GM18519 (cell line): ENCODE measurements at regions not wholly inside any gene's neighbourhood (a gene's known extent, or its start where the extent isn't known, plus 50 kb on each side); places are given as distances from the start of the nearest gene placed in this dataset.

ENCODE experiments used
- ATAC-seq: cut with Tn5 transposase; IDR thresholded peaks from one replicate; pipeline ENCODE4 v1.9.1; 2021; ENCODE audit warnings: mild to moderate bottlenecking, moderate library complexity; ENCODE audit not compliant: unreplicated experiment, low FRiP score

DNA sequence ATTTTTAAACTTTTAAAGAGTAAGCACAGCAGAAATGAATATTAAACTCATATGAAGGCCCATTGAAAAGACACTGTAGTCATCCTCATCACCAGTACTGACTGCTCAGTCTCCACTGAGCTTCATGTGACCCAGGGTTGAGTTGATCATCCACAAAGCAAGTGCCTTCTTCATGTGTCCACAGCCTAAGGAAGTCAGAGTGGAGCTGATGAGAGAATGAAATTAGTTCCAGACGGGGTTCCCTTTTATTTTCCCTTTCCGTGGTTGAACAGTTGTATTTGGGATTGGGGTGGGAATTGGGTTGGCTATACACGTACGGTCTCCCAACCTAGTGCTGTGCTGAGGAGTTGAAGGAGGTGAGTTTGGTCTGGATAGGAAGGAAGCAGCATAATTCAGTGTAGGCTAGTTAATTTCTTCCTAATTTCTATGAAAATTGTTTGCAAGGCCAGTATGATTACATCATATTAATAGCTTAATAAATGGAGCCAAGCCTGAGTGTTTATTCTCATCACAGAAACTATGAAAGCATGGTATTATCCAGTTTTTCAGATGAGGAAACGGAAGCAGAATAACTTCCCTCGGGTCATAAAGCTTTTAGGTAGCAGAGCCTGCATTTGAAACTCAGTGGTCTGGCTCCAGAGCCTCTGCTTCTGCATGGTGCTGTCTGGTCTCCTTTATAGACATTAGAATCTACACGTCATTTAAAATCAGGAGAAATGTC lies 103.9 kb upstream of the DMRT1 start:
- no peak for ATAC-seq

DNA sequence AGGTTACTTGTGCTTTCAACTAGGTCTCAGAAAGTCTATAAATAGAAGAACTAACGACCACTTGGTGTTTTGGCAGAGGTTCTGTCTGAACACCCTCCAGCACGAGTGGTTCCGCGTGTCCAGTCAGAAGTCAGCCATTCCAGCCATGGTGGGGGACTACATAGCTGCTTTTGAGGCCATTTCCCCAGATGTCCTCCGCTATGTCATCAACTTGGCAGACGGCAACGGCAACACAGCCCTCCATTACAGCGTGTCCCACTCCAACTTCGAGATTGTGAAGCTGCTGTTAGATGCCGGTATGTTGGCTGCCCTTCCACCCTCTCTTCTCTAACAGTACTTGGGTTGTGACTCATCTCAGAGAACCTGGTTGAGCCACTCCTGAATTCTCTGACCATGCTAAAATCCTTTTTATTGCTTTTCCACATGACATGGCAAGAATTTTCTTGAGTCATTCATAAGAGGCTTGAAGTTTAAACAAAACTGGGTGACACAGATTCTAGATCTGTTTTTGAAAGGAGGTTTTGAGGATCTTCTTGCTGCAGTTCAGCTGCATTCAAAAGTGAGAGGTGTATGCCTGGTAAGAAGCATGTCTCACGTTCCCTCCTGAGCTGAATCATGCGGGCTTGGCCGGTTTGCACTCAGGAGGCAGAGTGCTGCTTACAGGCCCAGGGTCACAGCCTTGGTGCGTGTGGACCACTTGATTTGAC lies 103.1 kb upstream of the DMRT1 start:
- ATAC-seq, result no peak

DNA sequence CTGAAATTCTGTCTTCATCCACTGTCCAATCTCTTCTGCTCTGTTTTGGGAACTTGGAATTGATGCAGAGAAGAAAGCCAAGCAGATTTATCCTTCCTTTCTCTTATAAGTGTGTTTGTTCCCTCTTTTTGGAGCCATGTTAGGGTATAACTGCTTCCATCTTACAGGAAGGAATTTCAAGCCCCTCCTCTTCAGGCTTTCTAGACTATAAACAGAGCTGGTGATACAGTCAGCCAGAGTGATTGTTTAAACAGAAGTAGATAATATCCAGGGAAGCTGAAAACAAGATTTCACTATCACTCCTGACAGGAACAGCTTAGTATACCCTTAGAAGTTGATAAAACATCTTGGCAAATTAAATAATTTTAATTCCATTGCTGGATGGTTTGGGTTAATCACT lies 102.1 kb upstream of the DMRT1 start:
- ATAC-seq, result no peak

DNA sequence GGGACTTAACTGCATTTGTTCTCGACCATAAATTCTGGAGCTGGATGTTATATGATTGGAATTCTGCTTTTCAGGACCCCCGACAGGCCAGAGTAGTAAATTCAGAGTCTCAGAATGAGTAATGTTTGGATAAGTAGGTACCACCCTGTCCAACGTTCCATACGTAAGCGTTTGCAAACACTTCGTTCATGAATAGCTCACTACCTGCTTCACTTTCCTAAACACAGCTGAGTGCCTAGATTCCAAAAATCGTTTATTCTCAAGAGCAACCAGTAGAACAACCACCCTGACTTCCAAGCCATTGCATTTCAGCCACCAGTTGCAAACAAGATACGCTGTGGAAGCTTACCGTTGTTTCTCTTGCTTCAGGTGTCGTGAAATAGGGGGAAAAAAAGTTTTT lies 101.3 kb upstream of the DMRT1 start:
- ATAC-seq, result no peak

DNA sequence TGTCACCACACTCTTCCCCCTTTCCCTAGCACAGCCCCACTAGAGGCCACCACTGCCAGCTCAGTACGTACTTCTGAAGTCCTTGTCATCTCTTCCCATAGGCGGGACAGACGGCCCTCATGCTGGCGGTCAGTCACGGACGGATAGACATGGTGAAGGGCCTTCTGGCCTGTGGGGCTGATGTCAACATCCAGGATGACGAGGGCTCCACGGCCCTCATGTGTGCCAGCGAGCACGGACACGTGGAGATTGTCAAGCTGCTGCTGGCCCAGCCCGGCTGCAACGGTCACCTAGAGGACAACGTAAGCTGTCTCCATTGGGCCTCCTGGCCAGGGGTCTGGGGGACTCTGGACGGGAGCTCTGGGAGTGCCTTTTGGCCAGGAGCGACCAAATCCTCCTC lies 99.4 kb upstream of the DMRT1 start:
- ATAC-seq, result no peak

DNA sequence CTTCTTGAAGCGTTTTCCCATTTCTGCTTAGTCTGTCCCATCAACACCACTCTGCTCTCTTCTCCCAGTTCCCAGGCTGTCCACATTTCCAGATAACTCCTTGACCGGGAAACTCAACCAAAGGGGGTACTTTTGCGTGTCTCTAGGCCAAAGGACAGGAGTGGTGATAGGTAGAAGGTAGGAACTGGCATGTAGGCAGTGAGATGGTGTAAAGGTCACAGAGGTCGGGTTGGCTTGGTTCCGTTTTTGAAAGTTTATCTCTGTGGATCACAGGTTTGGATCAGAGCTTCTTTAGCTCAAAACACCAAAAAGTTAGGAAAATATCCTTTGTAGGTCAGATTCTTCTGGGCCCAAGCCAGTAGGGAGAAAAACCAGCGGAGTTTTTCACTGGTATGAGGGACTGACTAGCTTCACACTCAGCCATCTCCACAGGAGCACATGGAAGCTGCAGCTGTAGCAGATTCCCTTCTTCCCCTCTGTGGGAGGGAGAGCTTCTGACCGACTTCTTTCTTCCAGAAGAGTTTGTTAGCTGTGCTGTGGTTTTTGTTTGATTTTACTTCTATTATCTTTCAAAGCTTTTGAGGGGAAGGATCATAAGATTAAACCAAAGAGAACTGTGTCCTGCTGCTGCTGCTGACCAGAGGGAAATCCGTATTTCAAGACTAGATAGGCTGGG lies 98.4 kb upstream of the DMRT1 start:
- no peak for ATAC-seq

DNA sequence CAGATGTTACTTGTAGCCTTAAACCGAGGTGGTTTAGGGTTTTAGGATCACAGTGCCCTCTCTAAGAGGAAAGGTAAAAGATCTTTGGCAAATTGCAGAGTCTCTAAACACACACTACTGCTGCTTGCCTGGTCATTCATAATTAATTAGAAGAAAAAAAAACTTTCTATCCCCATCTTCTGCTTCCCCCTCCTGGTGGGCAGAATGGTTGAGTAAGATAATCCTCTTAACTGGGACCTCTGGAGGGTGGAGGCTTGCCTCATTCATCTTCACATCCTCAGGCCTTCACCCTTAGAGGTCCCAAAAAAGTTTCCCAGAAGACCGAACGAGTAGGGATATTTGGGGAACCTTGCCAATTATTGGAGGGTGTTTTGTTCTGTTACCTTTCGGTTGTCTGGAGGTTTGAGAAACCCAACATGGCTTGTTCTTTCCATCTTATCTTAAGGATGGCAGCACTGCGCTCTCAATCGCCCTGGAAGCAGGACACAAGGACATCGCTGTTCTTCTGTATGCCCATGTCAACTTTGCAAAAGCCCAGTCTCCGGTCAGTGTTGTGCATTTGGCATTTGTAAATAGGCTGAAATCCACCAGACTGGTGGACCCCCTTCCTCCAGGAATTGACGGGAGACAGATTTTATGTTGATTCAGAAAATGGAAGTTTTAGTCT lies 97.3 kb upstream of the DMRT1 start:
- ATAC-seq, result no peak

DNA sequence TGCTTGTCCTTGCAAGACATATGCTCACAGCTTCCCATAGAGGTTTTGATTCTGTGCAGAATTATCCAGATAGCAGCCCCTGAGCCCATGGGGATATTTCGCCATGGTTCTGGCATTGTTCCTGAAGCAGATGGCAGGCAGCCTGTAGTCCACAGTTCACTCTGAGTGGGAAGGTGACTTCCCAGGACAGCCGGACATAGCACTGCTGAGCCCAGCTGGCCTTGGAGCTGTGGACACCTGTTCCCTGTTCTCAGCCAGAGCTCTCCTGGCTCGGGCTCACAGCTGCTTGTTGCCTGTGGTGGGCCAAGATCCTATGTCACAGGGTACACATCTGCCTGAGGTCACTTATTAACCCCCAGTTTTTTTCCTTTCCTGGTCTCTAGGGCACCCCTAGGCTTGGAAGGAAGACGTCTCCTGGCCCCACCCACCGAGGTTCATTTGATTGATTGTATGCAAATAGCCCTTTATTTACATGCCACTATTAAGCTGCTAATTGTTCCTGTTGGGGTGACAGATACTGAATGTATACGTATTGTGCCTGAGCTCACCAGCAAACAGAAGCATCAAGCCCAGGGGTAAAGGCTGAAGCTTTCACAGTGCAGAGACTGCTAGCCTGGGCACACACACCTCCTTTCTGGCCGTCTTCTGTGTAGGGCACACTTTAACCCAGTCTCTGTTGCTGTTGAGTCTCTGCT lies 96.6 kb upstream of the DMRT1 start:
- no peak for ATAC-seq

DNA sequence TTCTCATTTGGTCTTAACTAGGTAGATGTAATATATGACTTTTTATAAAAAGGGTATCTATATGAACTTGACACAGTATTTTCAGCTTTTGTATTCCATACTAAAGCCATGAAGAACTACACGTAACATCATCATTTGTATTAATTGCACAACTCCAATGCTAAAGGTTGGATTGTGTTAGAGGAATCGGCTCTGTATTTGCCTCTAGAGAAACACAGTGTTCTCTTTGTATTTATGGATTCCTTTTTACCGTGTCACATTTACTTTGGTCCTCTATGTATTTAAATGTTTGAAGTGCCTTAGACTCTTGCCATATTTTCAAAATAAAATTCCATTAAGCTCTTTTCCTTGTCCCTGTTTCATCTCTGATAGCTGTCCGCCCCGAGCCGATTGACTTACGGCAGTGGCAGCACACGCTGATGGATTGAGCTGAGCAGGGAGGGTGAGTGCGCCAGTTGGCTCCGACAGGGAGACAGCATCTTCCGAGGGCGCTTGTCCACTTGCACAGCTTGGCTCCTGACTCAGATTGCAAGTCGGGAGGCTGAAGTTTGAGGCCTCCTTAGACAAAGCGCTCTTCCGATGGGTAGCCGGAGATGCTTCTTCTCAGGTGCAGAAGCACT lies 95.6 kb upstream of the DMRT1 start:
- no peak for ATAC-seq

DNA sequence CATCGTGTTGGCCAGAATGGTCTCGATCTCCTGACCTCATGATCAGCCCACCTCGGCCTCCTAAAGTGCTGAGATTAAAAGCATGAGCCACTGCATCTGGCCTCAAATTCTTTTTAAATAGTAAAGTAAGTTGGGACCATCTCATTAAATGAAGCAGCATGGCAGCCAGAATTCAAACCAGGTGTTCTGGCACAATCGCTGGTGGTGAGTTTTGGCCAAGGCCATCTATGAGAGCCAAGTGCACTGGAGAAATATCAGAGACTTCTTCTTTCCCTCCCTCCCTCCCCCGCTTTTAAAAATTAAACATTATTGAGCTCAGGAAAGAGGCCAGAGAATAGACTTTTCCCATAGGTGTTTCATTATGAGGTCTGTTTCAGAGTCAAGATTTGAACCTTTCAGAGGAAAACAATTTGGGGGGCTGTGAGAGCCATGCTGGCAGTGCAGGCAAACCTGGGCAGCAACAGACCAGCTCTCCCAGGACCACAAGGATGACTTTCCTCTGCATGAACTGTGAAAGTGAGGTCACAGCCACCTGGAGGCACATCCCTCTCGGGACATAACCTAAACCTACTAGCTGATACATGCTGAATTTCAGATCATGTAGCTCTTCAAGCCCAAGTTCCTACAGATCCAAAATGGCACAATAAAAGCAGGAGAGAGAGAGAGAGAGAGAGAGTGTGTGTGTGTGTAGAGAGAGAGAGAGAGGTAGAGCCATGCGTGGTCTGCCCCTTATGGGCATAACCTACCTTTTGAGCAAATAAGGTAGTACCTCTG lies 94.6 kb upstream of the DMRT1 start:
- no peak for ATAC-seq

DNA sequence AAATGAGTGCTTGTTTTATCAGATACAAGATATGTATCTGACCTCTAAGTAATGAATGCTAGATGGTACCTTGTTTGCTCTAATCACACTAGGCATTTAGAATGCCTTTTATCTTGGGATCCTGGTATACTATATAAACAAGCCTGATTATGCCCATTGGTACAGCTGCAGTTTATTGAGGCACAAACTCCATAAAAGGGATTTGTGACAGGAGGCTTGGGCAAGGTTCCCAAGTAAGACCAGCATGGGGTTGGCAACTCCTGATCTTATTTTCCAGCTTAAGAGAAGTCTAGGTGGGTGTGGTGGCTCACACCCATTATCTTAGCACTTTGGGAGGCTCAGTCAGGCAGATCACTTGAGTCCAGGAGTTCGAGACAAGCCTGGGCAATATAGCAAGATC lies 93.9 kb upstream of the DMRT1 start:
- no peak for ATAC-seq

DNA sequence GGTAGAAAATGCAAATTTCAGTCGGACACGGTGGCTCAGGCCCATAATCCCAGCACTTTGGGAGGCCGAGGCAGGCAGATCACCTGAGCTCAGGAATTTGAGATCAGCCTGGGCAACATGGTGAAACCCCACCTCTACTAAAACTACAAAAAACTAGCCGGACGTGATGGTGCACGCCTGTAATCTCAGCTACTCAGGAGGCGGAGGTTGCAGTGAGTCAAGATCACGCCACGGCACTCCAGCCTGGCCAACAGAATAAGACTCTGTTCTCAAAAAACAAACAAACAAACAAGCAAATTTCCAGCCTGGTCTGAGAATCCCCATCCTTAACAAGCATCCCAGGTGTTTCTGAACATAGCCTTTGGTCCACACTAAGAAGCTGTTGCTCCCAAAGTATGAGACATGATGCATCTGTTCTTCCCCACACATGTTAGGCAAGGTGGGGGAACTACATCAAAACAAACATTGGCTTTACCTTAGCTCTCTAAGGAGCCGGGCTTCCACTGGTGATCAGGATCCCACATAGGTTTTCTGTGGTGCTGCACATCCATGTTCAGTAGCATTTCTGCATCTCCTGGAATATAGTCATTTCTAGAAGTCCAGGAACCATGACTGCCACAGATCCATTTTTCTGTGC lies 92.5 kb upstream of the DMRT1 start:
- ATAC-seq, result no peak

DNA sequence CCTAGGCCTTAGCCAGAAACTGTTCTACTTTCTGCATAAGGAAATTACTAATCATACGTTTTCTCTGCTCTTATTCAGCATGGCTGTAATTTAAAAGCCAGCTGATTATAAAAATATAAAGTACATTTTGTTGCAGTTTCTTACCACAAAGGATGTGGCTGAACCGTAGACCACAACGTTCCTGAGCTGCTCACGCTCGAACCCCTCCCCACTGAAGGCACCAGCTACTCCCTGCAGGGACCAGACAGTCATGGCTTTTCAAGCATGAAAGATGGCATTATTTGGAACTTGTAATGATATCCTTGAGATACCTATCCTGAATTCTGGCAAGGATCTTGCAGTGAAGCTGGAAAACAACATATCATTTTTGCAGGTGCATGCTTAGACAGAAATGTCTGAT lies 91.8 kb upstream of the DMRT1 start:
- no peak for ATAC-seq

DNA sequence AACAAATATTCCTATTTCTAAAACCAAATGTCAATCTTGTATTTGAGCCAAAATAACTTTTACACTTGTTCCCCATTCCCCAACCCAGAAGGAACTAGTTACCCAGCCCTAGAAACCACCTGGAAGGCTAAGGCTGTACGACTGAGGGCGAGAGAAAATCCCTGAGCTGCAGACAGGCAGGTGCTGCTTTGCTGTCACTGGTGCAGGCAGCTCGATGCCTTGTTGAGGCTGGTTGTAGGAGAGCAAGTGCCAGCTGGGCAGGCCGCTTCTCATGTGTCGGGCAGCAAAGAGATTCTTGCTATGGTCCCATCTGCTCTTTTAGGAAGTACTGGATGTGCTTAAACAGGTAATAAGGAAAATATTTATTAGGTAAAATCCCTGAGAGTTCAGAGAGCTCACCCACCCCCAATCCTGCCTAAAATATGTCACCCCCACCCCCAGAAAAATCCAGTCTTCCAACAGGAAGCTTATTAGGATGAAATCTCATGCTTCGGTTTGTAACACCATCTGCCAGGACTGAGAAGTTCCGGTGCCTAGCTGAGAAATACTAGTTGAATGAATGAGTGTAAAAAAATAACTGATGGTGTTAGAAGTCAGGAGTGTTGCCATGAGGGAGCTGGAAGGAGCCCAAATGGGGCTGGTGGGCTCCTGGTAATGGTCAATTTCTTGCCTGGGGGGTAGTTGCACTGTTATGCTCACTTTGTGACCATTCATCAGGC lies 91.1 kb upstream of the DMRT1 start:
- no peak for ATAC-seq

DNA sequence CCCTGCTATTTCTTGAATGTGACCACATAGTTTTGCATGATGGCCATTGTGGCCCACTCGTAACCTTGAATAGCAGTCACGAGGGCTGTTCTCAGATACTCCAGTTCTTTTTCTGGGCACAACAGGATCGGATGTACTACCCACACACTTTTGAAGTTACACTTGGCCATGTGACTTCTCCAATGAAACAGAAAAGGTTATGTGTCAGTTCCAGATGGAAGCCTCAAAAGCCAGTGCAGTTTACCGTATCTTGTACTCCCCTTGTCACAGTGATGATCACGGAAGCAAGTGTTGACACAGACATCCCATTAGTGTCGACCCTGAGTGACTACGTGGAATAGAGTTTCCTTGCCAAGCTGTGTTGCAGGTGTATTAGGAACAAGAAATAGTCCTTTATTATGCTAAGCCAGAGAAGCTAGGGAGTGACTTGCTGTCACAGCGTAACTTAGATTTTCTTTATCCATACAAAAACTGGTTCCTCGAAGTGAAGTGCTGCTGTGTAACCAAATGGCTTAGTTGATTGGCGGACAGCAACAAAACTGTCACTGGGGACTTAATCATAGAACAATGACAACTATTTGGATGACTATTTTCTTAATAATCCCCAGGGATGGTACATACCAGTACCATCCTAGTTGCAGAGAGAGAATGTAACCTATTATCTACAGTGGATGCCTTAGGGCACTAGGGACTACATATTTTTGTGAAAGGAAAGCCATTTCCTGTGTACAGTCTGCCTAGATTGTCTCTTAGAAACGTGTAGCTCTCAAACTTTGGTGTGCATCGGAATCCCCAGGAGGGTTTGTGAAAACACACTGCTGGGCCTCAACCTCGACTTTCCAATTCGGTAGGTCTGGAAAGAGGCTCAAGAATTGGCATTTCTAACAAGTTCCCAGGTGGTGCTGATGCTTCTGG lies 90.1 kb upstream of the DMRT1 start:
- no peak for ATAC-seq

DNA sequence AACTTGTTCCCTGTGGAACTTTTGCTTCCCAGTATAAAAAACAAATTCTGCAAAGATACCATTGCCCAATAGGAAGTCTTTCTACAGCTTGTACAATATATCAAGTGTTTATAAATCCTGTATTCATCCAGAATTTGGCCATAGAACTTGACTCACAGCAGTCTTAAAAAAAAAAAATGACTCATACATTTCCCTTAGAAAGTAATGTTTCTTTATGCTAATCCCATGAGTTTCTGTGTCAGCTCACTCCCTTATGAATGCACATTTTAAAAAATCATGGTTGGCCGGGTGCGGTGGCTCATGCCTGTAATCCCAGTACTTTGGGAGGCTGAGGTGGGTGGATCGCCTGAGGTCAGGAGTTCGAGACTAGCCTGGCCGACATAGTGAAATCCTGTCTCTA lies 89.3 kb upstream of the DMRT1 start:
- no peak for ATAC-seq

DNA sequence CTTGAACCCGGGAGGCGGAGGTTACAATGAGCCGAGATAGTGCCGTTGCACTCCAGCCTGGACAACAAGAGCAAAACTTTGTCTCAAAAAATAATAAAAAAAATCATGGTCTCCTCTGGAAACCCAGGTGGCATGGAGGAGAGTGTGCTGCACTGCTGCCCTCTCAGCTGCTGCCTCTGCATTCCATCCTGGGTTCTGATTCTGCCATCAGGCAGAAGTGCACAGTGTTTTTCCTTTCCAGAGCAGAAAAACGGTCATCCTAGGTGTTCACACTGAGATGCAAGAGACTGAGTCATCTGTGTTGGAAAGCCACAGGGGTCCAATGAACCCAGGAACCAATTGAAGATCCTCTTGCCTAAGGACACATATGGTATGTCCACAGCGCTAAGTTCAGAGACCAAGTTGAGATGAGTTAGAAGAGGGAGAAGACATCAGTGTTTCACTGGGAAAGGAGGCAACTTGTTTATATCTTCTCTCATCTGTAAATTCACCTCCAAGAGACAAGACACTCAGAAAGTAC lies 88.8 kb upstream of the DMRT1 start:
- ATAC-seq, result no peak
